Transverse colon (tissue), 4 donors: ENCODE measurements at regions not wholly inside any gene's neighbourhood (a gene's known extent, or its start where the extent isn't known, plus 50 kb on each side); places are given as distances from the start of the nearest gene placed in this dataset.

Source experiments
- DNase-seq: peaks from one replicate; pipeline ENCODE4 v3.0.0-alpha.2; 2019
- H3K27ac ChIP-seq, 4 donors: fragments of 200-600 bp; sonication (generic); 2 replicates each; pipeline ENCODE4 v1.5.1; 2016 to 2018; ENCODE audit warnings: inconsistent platforms in 4 of 4
- H3K27me3 ChIP-seq: fragments of 200-600 bp; sonication (generic); 2 replicates; pipeline ENCODE4 v1.5.1; 2017; ENCODE audit warnings: inconsistent platforms
- H3K36me3 ChIP-seq, 4 donors: fragments of 200-600 bp; sonication (generic); 2 replicates each; pipeline ENCODE4 v1.5.1; 2017 to 2019; ENCODE audit warnings: inconsistent platforms in 4 of 4
- H3K4me1 ChIP-seq, 4 donors: fragments of 200-600 bp; sonication (generic); 2 replicates each; pipeline ENCODE4 v1.5.1; 2017 to 2020; ENCODE audit warnings: inconsistent platforms in 4 of 4
- H3K4me3 ChIP-seq, 4 donors: fragments of 200-600 bp; sonication (generic); 1 replicate in 1 of 4; 2 replicates in 3 of 4; pipeline versions ENCODE4 v1.5.1 to v1.6.1; 2017 to 2019; ENCODE audit warnings: inconsistent platforms in 4 of 4
- H3K9me3 ChIP-seq, 2 donors: fragments of 200-600 bp; sonication (generic); 2 replicates each; pipeline ENCODE4 v1.5.1; 2017 to 2019; ENCODE audit warnings: inconsistent platforms in 2 of 2
- CTCF ChIP-seq, 5 experiments: fragments of 200-600 bp in 3 of 5; fragments of 450-650 bp in 2 of 5; sonication (generic) in 3 of 5; IDR thresholded peaks; 1 replicate in 2 of 5; 2 replicates in 3 of 5; pipeline ENCODE4 v1.5.1; 2016 to 2017; ENCODE audit warnings: antibody characterized with exemption in 5 of 5, inconsistent platforms in 3 of 5, mild to moderate bottlenecking in 2 of 5, moderate library complexity in 1 of 5
- EP300 ChIP-seq: sonication (generic); formaldehyde crosslinking; IDR thresholded peaks from one replicate; pipeline ENCODE4 v1.6.1; 2017; ENCODE audit warnings: antibody characterized with exemption, low read depth
- POLR2A ChIP-seq: fragments of 450-650 bp; IDR thresholded peaks from one replicate; pipeline ENCODE4 v1.6.1; 2016; ENCODE audit warnings: antibody characterized with exemption, mild to moderate bottlenecking, moderate library complexity
- POLR2AphosphoS5 ChIP-seq, 3 donors: sonication (generic); formaldehyde crosslinking; IDR thresholded peaks; one replicate each; pipeline ENCODE4 v1.6.1; 2016; ENCODE audit warnings: antibody characterized with exemption in 3 of 3
- WGBS, 2 donors: methylation state at CpG; one replicate each; pipeline ENCODE4 v1.1.5; 2018; ENCODE audit warnings: low coverage in 1 of 2; 5-methylcytosine and 5-hydroxymethylcytosine counted together
- in situ Hi-C, 4 donors: fragments of 200-750 bp; cut with MboI; loops; one replicate each; pipeline versions ENCODE4 v1.15.0 to v1.15.1; 2017; ENCODE audit warnings: low sequenced_read_pairs in 3 of 4, low pct_ligation_motif_present in 1 of 4, low pct_unique_long_range_greater_than_20kb in 1 of 4
- intact Hi-C: fragments of 100-400 bp; cut with DNase I; formaldehyde crosslinking; loops from one replicate; pipeline ENCODE4 v1.15.1; 2023; ENCODE audit warnings: low total_unique reads

GRCh38 chr20:48340883-48341281 lies 486.9 kb downstream of the PREX1 start:
- H3K27me3 ChIP-seq: no peaks in the 10 kb centered on the region
- no peak for TF ChIP-seq EP300
- TF ChIP-seq POLR2AphosphoS5 (IDR thresholded peaks at IDR 0.05): no peak
- TF ChIP-seq CTCF (IDR thresholded peaks at IDR 0.05): no peak
- no peak for TF ChIP-seq POLR2A
- H3K4me3 ChIP-seq: no peak overlapping the region
- no peak overlapping the region for H3K27ac ChIP-seq
- in situ Hi-C loops (no loop called here), intact Hi-C loops (no loop called here)
- H3K4me1 ChIP-seq: peaks cover 0 to 9% (median 4%) of the 10 kb centered on the region in 4 donors
- no peak for DNase-seq
- 57 to 58% methylated on average over 4 to 6 of the region's 6 CpGs for WGBS, 2 donors
- H3K9me3 ChIP-seq: no peaks in the 10 kb centered on the region
- H3K36me3 ChIP-seq: no peaks in the 10 kb centered on the region

GRCh38 chr20:48339986-48340882 lies 487.6 kb downstream of the PREX1 start:
- in situ Hi-C loops: no loop called here
- no peak overlapping the region for H3K4me3 ChIP-seq
- no peak for DNase-seq
- H3K36me3 ChIP-seq: no peaks in the 10 kb centered on the region
- TF ChIP-seq CTCF (IDR thresholded peaks at IDR 0.05) (no peak), POLR2AphosphoS5 (IDR thresholded peaks at IDR 0.05) (no peak), POLR2A (no peak), EP300 (no peak)
- 50 to 70% methylated on average over 2 to 15 of the region's 17 CpGs for WGBS, 2 donors
- peak overlapping the region; percentile 36 to 68 (median 58) for H3K27ac ChIP-seq
- peaks cover 0 to 9% (median 4%) of the 10 kb centered on the region in 4 donors for H3K4me1 ChIP-seq
- no peaks in the 10 kb centered on the region for H3K27me3 ChIP-seq
- H3K9me3 ChIP-seq: no peaks in the 10 kb centered on the region
- intact Hi-C loops: no loop called here

GRCh38 chr20:48339190-48339985 lies 488.4 kb downstream of the PREX1 start:
- WGBS, 2 donors: 50 to 71% methylated on average over 7 to 13 of the region's 13 CpGs
- in situ Hi-C loops (no loop called here), intact Hi-C loops (no loop called here)
- Histone ChIP-seq H3K36me3 (no peaks in the 10 kb centered on the region), H3K9me3 (no peaks in the 10 kb centered on the region), H3K27me3 (no peaks in the 10 kb centered on the region), H3K4me3 (no peak overlapping the region), H3K27ac (peak overlapping the region; percentile 36 to 68 (median 58)), H3K4me1 (peaks cover 0 to 9% (median 4%) of the 10 kb centered on the region in 4 donors)
- TF ChIP-seq POLR2AphosphoS5 (IDR thresholded peaks at IDR 0.05): peak in 2 of 3 donors; percentile 48 to 51
- peak; percentile 77 for TF ChIP-seq EP300
- no peak for TF ChIP-seq CTCF (IDR thresholded peaks at IDR 0.05)
- DNase-seq: peak; percentile 22

GRCh38 chr20:48338717-48339116 lies 489.1 kb downstream of the PREX1 start:
- no peaks in the 10 kb centered on the region for H3K36me3 ChIP-seq
- in situ Hi-C loops (no loop called here), intact Hi-C loops (no loop called here)
- H3K27ac ChIP-seq: peak overlapping the region; percentile 33 to 68 (median 52)
- H3K4me3 ChIP-seq: no peak overlapping the region
- H3K27me3 ChIP-seq: no peaks in the 10 kb centered on the region
- no peaks in the 10 kb centered on the region for H3K9me3 ChIP-seq
- DNase-seq: no peak
- peaks cover 0 to 9% (median 4%) of the 10 kb centered on the region in 4 donors for H3K4me1 ChIP-seq
- TF ChIP-seq POLR2AphosphoS5 (IDR thresholded peaks at IDR 0.05) (no peak), CTCF (IDR thresholded peaks at IDR 0.05) (no peak), EP300 (no peak), POLR2A (no peak)
- WGBS, 2 donors: 66 to 67% methylated on average over 7 of the region's 7 CpGs
